GM18907 (cell line): ENCODE measurements at regions not wholly inside any gene's neighbourhood (a gene's known extent, or its start where the extent isn't known, plus 50 kb on each side); places are given as distances from the start of the nearest gene placed in this dataset.
"Not testable (repeated sequence)": the region's sequence is repeated elsewhere in the genome, so short reads cannot be mapped to it uniquely, and the experiment has no call there.

Experiments used
- ATAC-seq: cut with Tn5 transposase; IDR thresholded peaks from one replicate; pipeline ENCODE4 v1.9.1; 2021; ENCODE audit warnings: mild to moderate bottlenecking, moderate library complexity; ENCODE audit not compliant: unreplicated experiment

DNA sequence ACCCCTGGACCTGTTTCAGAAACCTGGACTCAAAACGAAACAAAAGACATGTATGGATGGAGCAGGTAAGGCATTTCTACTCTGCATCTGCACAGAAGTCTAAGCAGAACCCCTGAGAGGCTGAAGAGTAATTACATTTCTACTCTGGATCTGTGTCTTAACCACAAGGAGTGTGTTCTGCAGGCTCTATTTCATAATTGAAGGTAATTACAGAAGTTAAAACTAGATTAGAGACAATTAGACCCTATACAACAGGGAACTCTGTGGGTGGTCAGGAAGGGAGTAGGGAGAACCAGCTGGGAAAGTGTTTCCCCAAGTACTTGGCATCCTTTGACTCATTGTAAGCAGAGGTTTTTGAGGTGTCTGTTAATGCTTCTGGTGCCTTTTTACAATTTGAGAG lies 69.8 kb downstream of the IGSF1 start:
- no peak for ATAC-seq

DNA sequence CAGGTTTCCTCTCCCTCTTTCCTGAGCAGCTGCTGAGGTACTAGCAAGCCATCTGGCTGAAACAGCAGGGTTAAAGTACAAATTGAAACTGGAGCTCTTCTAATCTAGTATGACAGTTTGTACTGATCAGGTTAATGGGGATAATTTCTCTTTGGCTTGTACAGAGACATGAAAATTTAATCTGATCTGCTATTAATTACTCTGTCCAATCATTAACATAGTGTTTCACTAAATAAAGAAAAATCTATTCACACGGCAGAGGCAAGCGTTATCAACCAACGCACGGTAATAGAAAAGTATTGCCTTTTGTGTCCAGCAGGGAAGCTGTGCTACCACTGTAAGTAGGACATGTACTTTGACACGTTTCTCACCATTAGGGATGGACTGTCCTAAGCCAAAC lies 71.1 kb downstream of the IGSF1 start:
- no peak for ATAC-seq

DNA sequence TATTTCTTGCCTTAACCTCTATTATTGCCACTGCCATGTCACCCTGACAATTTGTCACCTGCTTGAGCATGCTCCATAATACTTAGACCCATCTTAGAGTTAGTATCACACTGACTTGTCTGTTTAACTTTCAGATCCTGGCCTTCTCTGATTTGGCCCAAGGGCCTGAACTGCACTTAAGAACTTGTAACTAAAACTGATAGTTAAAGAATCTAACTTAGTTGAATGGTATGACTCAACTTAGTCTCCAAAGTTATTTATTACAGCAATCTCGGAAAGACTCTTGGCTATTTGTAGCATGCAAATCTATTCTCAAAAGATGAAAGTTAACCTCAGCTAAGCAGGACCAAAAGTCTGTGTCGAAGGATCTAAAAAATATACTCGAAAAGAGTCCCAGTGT lies 72.3 kb downstream of the IGSF1 start:
- peak; percentile 83 for ATAC-seq

DNA sequence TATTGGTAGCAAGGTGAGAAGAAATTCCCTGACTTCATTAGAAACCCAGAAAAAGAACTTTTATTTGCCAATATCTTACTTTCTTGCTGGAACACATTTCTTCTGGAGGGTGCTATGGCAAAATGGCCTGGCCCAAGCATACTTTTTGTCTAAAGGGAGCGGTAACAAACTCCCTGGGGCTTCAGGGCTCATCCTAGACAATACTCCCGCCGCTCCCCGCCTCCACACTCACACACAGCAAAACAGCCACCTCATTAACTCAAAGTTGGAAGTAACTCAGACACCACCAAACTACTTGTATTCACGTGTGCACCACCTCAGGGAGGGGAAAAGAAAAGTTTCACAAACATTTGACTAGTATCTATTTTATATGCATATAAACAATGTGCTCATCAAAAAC lies 75.7 kb downstream of the IGSF1 start:
- no peak for ATAC-seq

DNA sequence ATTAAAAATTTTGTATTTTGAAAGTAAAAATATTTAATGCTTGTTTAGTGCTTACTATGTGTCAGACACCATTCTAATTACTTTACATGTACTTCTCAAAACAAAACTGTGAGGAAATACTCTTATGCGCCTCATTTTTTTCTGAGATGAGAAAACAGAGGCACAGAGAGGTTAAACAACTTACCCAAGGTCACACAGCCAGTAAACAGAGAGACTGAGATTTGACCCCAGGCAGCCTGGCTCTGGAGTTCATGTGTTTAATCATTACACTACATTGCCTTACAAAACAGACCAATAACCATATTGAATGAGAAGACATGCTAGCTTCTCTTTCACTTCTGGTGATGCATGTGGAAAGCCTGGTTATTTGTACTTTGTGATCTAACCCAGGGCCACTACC lies 86.3 kb downstream of the IGSF1 start:
- no peak for ATAC-seq

DNA sequence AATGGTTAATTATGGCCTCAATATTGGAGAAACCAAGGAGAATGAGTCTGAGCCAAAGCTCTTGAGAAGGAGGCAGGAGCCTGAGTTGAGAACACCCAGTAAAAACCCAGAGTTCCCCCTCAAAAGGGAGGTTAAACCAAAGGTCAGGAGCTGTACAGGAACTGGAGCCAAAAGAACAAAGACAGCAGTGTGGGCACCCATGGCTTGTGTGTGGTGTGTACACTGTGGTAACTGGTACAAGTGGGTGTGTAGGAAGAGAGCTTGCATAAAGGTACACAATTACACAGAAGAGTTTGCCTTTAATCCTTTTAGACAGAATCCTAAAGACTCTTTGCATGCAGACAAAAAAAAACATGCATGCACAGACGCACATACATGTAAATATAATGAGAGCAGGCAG lies 87.1 kb downstream of the IGSF1 start:
- ATAC-seq: no peak

DNA sequence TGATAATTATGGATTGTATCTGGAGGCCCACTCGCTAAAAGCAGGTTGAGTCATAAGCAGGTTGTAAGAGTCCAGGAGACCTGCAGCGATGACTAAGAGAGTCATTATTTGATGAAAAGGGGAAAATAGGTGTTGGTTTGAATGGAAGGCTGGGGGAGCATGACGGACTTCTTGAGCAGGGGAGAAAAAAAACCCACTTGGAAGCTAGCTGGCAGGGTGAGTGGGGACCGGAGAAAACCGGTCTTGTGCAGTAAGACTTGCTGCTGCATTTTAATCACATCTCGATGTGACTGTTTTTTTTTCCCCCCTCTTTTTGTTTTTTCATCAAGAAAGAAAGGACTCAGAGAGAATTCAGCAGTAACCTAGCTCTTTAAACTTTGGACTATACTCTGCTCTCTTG lies 90.0 kb downstream of the IGSF1 start:
- ATAC-seq: no peak

DNA sequence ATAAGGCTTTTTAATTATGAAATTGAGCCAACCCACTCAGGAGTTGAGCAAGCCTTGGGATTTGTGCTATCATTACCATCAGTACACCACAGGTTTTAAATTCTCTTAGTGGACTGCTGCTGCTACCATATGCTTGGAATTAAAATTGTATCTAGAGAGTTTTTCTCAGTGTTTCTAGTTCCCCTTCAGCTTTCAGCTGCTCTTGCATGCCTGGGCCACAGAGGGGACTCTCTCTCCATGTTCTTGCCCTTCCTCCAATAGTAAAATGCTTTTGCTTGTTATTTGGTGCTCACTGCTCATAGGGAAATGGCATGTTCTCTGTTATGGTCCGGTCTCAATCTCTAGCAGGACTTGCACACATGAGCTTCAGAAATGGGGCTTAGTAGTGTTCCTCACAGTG lies 101.9 kb downstream of the IGSF1 start:
- ATAC-seq: no peak

DNA sequence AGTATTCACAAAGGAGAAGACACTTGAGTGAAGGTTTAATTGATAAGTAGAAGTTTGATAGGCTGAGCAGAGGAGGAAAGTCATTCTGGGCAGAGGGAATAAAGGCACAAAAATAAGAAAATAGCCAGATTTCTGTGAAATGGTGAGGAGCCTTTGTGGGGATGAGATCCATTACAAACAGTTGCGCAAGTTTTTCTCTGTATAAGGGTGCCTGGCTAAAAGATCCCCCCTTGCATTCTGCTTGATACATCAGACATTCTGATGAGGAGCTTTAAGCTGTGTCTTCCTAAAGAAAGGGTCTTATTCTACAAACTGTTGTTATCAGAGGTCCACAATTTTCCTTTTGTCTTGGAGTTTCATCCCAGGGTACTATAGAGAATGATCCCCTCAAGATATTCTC lies 112.0 kb downstream of the ARHGAP36 start:
- no peak for ATAC-seq

DNA sequence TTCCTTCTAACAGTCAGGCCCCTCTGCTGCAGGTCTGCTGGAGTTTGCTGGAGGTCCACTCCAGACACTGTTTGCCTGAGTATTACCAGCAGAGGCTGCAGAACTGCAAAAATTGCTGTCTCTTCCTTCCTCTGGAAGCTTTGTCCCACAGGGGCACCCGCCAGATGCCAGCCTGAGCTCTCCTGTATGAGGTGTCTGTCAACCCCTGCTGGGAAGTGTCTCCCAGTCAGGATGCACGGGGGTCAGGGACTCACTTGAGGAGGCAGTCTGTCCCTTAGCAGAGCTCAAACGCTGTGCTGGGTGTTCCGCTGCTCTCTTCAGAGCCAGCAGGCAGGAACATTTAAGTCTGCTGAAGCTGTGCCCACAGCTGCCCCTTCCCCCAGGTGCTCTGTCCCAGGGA lies 105.5 kb downstream of the ARHGAP36 start:
- not testable (repeated sequence) for ATAC-seq

DNA sequence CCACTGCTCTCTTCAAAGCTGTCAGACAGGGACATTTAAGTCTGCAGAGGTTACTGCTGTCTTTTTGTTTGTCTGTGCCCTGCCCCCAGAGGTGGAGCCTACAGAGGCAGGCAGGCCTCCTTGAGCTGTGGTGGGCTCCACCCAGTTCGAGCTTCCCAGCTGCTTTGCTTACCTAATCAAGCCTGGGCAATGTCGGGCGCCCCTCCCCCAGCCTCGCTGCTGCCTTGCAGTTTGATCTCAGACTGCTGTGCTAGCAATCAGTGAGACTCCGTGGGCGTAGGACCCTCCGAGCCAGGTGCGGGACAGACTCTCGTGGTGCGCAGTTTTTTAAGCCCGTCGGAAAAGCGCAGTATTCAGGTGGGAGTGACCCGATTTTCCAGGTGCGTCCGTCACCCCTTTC lies 99.5 kb downstream of the ARHGAP36 start:
- ATAC-seq: not testable (repeated sequence)

DNA sequence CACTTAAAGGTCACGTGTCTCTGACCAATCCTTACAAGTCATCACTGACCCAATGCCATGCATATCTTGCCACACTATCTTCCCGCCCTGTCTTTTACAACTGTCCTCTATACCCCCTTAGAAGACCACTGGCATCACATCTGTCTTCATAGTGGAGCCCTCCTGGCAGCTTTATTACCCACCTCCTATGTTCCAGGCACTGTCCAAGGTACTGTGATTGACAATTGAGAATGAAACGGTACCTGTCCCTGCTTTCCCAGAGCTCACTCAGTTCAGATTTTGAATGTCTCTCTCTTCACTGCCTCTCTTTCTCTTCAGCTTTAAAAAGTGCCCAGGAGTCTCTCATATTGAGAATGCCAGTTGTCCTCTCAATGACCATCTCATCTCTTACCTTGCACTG lies 88.6 kb downstream of the ARHGAP36 start:
- ATAC-seq: no peak
